ENCODE measurements at regions not wholly inside any gene's neighbourhood (a gene's known extent, or its start where the extent isn't known, plus 50 kb on each side); places are given as distances from the start of the nearest gene placed in this dataset.

DNA sequence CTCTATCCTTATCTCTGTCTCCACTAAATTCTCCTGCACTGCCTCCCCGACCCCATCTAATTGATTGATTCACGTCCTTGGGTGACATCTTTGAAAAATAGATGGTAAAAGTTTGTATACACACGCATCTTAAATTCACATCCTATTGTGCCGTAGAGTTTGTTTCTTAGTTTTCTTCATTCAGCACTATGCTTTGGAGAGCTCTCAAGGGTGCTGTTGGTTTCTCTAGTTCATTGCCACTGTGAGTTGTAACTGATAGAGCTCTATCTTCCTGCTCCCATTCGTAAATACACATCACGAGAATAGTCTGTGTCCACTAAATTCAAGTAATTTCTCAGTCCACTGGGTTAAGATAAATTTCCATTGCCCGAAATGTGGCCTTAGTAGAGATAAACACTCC is 1537.4 kb downstream of the AACS start:
- Histone ChIP-seq H3K9me3 (no peaks in the 10 kb centered on the region), H3K36me3 (no peaks in the 10 kb centered on the region), H3K4me1 (ENCODE audit: control insufficient read depth in 1 of 2, low read depth in 2 of 2) (no peaks in the 10 kb centered on the region), H3K4me3 (no peak overlapping the region), H3K27me3 (replicated peaks; ENCODE audit: insufficient read depth) (no peaks in the 10 kb centered on the region), H3K27ac (no peak overlapping the region)
- ATAC-seq (ENCODE audit: insufficient number of reproducible peaks, low FRiP score, low read depth) (no peak), DNase-seq (ENCODE audit: low spot score) (no peak)
- TF ChIP-seq CTCF (IDR thresholded peaks at IDR 0.05) = no peak

DNA sequence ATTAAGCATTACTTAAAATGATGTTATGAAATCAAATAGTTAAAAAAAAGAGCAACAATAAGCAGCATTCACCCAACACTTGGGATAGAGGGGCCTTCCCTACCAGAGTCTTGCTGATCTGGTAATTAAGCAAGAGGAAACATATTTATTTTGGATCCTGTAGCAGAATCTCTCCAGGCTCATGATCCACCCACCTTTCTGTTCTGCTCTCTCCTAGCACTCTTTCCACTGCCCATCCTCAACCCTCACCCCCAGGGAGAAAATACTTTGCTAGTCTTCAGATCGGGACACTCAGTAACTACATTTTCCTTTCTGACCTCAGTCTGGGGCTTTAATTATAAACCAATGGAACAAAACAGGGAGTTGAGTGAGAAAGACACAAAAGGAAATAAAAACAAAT is 1541.9 kb downstream of the AACS start:
- H3K4me3 ChIP-seq = no peak overlapping the region
- ATAC-seq (ENCODE audit: insufficient number of reproducible peaks, low FRiP score, low read depth) (no peak), DNase-seq (ENCODE audit: low spot score) (no peak)
- H3K27ac ChIP-seq = no peak overlapping the region
- H3K27me3 ChIP-seq (replicated peaks; ENCODE audit: insufficient read depth) = no peaks in the 10 kb centered on the region
- no peaks in the 10 kb centered on the region for H3K4me1 ChIP-seq (ENCODE audit: control insufficient read depth in 1 of 2, low read depth in 2 of 2)
- H3K9me3 ChIP-seq = peaks cover 2% of the 10 kb centered on the region
- H3K36me3 ChIP-seq = no peaks in the 10 kb centered on the region
- no peak for TF ChIP-seq CTCF (IDR thresholded peaks at IDR 0.05)

DNA sequence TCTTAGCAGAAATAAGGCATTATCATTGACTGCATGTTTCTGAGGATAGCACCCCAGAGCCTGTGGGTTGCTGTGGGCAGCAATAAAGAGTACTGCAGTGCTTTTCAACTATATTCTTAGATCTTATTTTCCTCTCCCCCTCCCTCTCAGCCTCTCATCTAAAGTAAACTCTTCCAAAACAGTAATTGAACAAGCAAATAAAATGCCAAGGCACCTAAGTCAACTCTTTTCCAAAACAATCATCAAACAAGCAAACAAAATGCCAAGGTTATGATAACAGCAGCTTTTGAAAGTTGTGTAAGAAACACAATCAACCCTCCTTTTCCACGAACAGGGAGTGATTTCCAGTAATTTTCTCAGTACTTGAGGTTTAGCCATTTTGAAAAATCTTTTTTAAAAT is 1542.6 kb downstream of the AACS start:
- H3K27me3 ChIP-seq (replicated peaks; ENCODE audit: insufficient read depth) = no peaks in the 10 kb centered on the region
- peak overlapping the region in 1 of 2 donors; percentile 8 for H3K27ac ChIP-seq
- peaks cover 7% of the 10 kb centered on the region for H3K9me3 ChIP-seq
- H3K36me3 ChIP-seq = no peaks in the 10 kb centered on the region
- DNase-seq (ENCODE audit: low spot score) (no peak), ATAC-seq (ENCODE audit: insufficient number of reproducible peaks, low FRiP score, low read depth) (no peak)
- TF ChIP-seq CTCF (IDR thresholded peaks at IDR 0.05) = no peak
- H3K4me3 ChIP-seq = no peak overlapping the region
- no peaks in the 10 kb centered on the region for H3K4me1 ChIP-seq (ENCODE audit: control insufficient read depth in 1 of 2, low read depth in 2 of 2)

DNA sequence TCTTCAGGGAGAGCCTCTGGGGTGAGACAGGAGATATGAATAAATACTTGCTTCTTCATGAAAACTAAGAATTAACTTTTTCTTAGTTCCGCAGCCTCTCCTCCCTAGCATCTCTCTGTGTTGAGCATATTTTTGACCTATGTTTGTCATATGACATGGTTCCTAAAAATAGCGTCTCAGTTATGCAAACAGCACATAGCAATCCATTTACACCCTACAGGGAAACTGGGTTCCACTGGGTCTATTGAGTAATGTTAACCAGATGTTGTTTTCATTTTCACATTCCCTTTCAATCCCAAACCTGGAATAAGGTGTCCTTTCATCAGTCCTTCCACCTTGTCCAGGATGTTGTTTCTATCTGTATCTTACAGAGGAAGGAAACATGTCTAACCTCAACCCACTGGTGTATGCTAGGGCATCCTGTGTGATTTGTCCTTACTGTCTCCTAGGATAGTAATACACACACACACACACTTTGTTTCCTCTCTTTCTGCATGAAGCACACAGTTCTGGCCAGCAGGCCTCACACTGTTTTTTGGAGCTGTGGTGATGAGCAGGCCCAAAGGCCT is 1543.5 kb downstream of the AACS start:
- Histone ChIP-seq H3K27me3 (replicated peaks; ENCODE audit: insufficient read depth) (no peaks in the 10 kb centered on the region), H3K27ac (no peak overlapping the region), H3K36me3 (no peaks in the 10 kb centered on the region), H3K9me3 (peaks cover 12% of the 10 kb centered on the region), H3K4me3 (no peak overlapping the region), H3K4me1 (ENCODE audit: control insufficient read depth in 1 of 2, low read depth in 2 of 2) (no peaks in the 10 kb centered on the region)
- ATAC-seq (ENCODE audit: insufficient number of reproducible peaks, low FRiP score, low read depth) (no peak), DNase-seq (ENCODE audit: low spot score) (no peak)
- no peak for TF ChIP-seq CTCF (IDR thresholded peaks at IDR 0.05)

DNA sequence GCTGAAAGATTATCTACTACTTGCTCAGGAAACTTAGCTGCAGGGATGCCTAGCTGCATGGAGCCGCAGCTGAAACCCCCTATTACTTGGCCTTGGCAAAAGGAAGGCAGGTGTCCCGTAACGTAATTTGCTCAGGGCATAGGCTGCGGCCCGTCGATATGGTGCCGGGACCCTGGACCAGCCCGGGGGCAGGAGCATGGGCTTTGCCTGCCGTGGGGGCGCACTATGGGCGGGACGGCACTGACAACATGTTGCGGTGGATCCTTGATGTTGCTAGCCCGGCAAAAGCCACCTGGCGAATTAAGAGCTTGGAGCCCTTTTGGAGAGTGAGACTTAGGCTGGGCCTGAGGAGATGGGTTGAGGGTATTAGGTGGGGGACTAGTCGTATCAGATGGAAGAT is 1551.2 kb downstream of the AACS start:
- no peak overlapping the region for H3K4me3 ChIP-seq
- no peak for TF ChIP-seq CTCF (IDR thresholded peaks at IDR 0.05)
- H3K27ac ChIP-seq = no peak overlapping the region
- DNase-seq (ENCODE audit: low spot score) (no peak), ATAC-seq (ENCODE audit: insufficient number of reproducible peaks, low FRiP score, low read depth) (no peak)
- H3K36me3 ChIP-seq = no peaks in the 10 kb centered on the region
- peaks cover 15% of the 10 kb centered on the region for H3K9me3 ChIP-seq
- no peaks in the 10 kb centered on the region for H3K4me1 ChIP-seq (ENCODE audit: control insufficient read depth in 1 of 2, low read depth in 2 of 2)
- H3K27me3 ChIP-seq (replicated peaks; ENCODE audit: insufficient read depth) = no peaks in the 10 kb centered on the region
